GM10248 (cell line): ENCODE measurements at regions not wholly inside any gene's neighbourhood (a gene's known extent, or its start where the extent isn't known, plus 50 kb on each side); places are given as distances from the start of the nearest gene placed in this dataset.

Source experiments
- CTCF ChIA-PET: fragments of 300-600 bp; sonication (Branson Sonifier 250); formaldehyde crosslinking; extraction: SDS; loops from one replicate; lab custom pipeline; 2021; ENCODE audit warnings: antibody characterized with exemption; lab: Yijun Ruan, JAX
- POLR2A ChIA-PET: fragments of 350-650 bp; sonication (Branson Sonifier 250); formaldehyde crosslinking; extraction: SDS; loops from one replicate; lab custom pipeline; 2020; ENCODE audit warnings: antibody characterized with exemption; lab: Yijun Ruan, JAX
- DNase-seq: peaks from one replicate; pipeline ENCODE4 v3.0.0; 2012; ENCODE audit errors: extremely low spot score
- TF ChIP-seq, protein P1 (sequence below): IDR thresholded peaks from 2 replicates; pipeline ENCODE4 v1.5.1; 2012; ENCODE audit warnings: mild to moderate bottlenecking, low read depth; ENCODE audit errors: extremely low read depth, missing control alignments, control extremely low read depth

DNA sequence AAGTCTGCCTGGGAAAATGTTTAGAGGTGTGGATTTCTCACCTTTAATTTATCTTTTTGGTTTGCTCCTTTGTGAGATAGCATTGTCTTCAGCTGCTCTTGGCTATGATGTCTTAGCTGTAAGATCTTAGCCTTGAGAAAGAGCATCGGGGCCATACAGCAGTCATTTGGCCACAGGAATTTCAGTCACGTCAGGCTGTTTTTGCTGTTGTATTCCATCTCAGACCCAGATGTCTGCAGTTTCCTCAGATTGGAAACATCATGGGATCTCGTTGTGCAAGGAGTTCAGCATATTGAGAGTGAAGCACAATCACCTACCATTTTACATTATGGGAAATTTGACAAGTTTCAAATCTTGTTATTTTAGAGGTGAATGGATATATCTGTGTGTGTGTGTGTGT lies 89.3 kb upstream of the C1QTNF9B start:
- ChIA-PET POLR2A (no interaction called here), CTCF (interaction anchor here (1.1 kb wide), 1 partner anchor 13 kb away, joined by 3 read pairs; no protein-coding TSS in a partner anchor)
- TF ChIP-seq, protein P1, sequence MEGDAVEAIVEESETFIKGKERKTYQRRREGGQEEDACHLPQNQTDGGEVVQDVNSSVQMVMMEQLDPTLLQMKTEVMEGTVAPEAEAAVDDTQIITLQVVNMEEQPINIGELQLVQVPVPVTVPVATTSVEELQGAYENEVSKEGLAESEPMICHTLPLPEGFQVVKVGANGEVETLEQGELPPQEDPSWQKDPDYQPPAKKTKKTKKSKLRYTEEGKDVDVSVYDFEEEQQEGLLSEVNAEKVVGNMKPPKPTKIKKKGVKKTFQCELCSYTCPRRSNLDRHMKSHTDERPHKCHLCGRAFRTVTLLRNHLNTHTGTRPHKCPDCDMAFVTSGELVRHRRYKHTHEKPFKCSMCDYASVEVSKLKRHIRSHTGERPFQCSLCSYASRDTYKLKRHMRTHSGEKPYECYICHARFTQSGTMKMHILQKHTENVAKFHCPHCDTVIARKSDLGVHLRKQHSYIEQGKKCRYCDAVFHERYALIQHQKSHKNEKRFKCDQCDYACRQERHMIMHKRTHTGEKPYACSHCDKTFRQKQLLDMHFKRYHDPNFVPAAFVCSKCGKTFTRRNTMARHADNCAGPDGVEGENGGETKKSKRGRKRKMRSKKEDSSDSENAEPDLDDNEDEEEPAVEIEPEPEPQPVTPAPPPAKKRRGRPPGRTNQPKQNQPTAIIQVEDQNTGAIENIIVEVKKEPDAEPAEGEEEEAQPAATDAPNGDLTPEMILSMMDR, result no peak
- DNase-seq, result no peak

DNA sequence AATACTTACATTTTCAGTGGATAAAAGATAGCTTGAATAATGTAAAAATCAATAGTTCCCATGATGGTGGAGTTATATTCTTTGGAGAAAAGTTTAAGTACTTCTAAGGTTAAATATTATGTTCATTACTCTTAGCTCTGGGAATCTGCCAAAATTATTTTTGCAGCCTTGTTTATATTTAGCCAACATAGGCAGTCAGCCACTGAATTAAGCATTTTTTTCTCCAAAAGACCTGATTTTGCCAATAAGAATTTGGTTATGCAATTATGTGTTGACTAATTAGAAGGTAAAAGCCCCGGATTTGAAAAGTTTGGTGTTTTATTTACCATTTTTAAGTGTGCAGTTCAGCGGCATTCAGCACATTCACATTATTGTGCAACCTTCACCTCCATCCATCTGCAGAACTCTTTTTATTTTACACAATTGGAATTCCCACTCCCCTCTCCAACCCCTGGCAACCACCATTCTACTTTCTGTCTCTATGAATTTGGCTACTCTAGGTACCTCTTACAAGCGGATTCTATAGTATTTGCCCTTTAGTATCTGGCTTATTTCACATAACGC lies 90.1 kb upstream of the C1QTNF9B start:
- CTCF ChIA-PET, result interaction anchor here (0.8 kb wide), 1 partner anchor 63 kb away, joined by 3 read pairs; no protein-coding TSS in a partner anchor
- DNase-seq, result no peak
- TF ChIP-seq, protein P1, result no peak
- POLR2A ChIA-PET, result no interaction called here

DNA sequence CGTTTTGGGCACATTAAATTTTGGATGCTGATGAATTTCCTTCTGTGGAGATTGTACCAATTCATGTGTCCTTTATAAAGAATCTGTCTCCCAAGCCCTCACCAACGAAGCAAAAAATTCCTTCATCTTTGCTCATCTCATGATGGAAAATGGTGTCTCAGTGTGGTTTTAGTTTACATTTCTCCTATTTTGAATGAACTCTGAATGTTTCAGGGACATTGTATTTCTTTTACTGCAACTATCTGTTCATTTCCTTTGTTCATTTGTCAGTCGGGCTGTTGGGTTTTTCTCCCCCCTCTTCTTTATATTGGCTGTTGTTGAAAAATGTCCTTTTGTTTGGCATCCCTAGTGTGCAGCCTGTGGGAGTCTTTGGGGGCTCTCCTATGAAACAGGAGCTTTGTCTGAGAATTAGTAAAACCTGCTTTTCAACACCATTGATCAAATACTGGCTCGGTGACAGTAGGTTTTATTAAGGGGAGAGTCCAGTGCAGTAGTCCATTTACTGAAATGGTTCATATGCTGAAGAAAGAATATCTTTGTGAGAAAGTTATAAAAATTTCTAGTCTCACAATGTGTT lies 91.3 kb upstream of the C1QTNF9B start:
- CTCF ChIA-PET, result interaction anchor here (1.3 to 2.7 kb wide), 2 partner anchors 18 to 32 kb away, joined by 3 to 9 read pairs; no protein-coding TSS in a partner anchor
- DNase-seq, result no peak
- TF ChIP-seq, protein P1, result no peak
- POLR2A ChIA-PET, result no interaction called here

DNA sequence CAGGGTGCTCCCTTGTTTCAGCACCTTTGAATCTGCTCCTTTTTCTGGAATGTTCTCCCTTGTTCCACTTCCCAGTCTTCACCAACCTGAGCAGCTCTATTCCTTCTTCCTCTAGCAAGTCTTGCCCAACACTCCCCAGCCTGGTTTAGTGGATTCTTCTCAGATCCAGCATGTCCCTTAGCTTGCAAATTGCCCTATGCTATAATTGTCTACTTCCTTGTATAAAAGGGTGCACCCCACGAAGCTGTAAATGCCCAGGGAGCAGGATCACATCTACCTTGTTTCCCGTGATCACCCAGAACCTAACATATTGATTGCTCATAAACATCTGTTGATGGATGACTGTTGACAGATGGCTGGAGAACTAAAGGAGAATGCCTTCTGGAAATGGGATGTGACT lies 93.2 kb upstream of the C1QTNF9B start:
- TF ChIP-seq, protein P1, result no peak
- CTCF ChIA-PET, result interaction anchor here (1.8 to 2.7 kb wide), 2 partner anchors 16 to 30 kb away, joined by 5 to 9 read pairs; no protein-coding TSS in a partner anchor
- no peak for DNase-seq
- POLR2A ChIA-PET, result no interaction called here

DNA sequence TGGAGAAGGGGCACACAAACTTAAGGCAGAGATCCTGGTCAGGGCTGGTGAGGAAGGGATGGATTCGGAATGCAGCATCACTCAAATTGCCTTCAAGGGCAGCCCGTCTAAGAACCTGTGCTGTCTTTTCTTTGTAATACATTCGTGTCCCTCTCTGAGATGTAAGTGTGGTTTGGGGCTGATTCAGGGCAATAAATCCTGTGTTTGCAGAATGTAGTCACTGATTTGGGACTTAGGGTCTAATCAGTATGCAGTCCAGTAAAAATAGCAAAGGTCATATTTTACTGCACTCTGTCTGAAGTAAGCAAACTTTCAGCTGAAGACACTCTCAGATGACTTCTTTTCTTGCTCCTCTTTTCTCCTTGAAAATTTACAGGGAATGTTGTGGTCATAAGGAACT lies 93.8 kb upstream of the C1QTNF9B start:
- no peak for DNase-seq
- ChIA-PET CTCF (interaction anchor here (1.8 to 2.7 kb wide), 2 partner anchors 15 to 31 kb away, joined by 5 to 9 read pairs; no protein-coding TSS in a partner anchor), POLR2A (no interaction called here)
- TF ChIP-seq, protein P1, result no peak

DNA sequence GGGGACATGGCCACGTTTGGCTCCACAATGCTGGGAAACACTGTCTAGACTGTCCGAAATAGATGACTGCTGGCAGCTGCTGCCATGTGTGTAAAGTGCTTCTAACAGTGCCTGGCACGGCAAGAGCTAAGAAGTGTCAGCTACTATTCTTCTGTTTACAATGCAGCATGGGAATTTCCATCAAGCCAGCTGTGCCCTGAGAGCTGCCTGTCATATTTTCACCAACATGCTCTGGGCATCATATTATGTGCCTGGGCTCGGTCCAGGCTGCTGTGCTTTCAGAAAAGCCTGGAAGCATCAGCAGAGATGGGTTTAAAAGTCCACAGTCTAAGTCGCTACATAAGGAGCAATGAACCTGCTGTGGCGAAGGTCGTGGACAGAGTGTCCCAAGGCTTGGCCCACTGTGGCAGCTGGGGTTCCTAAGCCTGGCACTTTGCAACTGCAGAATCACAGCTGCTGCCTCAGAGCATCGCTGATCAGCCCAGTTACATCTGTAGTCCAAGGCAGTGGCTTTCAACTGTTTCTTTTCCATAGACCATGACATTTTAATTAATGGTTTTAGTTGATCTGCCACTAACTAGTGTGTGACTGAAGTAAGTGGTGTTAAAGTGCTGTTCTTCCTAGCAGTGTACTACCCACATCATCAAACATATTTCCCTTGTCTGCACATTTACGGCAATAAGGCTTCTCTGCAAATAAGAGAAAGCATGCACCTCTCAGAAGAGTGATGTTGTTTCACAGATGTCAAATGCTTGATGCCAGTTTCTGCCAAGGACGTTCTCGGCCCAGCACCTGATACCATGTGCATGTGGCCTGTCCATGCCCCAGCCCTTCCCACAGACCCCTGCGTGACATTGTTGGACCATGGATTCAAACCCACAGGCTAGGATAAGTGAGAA lies 95.7 kb upstream of the C1QTNF9B start:
- TF ChIP-seq, protein P1, result no peak
- ChIA-PET CTCF (interaction anchor here (1.0 to 1.8 kb wide), 4 partner anchors 10 to 236 kb away, joined by 3 to 5 read pairs (median 4); no protein-coding TSS in a partner anchor), POLR2A (no interaction called here)
- no peak for DNase-seq
